K562 (cell line): ENCODE measurements at regions not wholly inside any gene's neighbourhood (a gene's known extent, or its start where the extent isn't known, plus 50 kb on each side); places are given as distances from the start of the nearest gene placed in this dataset.

Source experiments
- ATAC-seq: fragments of 200-7000 bp; cut with Tn5 transposase; 3 replicates; pipeline ENCODE4 v1.9.1; 2020; ENCODE audit warnings: moderate library complexity
- BruUV-seq: library from RNA; stranded (reverse); fragments of 400-500 nt; replicated peaks from 2 replicates; lab custom pipeline; 2021; lab: Mats Ljungman, UMichigan
- CTCF ChIA-PET: fragments of 300-600 bp; formaldehyde crosslinking; extraction: SDS; loops from one replicate; lab custom pipeline; 2021; ENCODE audit warnings: low intra/inter-chr PET ratio; lab: Yijun Ruan, JAX
- POLR2A ChIA-PET: fragments of 300-600, 350-650 bp; sonication (Branson Sonifier 250); formaldehyde crosslinking; extraction: SDS; loops from one replicate; lab custom pipeline; 2021; ENCODE audit warnings: antibody characterized with exemption, inconsistent platforms; lab: Yijun Ruan, JAX
- DNase-seq, 4 experiments: peaks; one replicate each; pipeline versions ENCODE4 v3.0.0 to v3.0.0-alpha.2; 2011 to 2018; ENCODE audit warnings: low spot score in 3 of 4, mixed read lengths in 3 of 4; ENCODE audit errors: extremely low read depth in 1 of 4
- FAIRE-seq: peaks from 2 replicates; lab custom pipeline; 2011; peaks lifted over from hg19 to GRCh38; lab: Jason Lieb, UNC
- H2AFZ ChIP-seq: 2 replicates; pipeline ENCODE4 v1.6.0; 2011; ENCODE audit warnings: low read depth, low read length, control low read depth, inconsistent platforms
- H3K27ac ChIP-seq: fragments of 200-600 bp; 3 replicates; pipeline ENCODE4 v1.8.0; 2011; ENCODE audit warnings: low read depth, mild to moderate bottlenecking, control low read depth, inconsistent platforms, low read length, moderate library complexity, mixed read lengths; ENCODE audit errors: extremely low read depth
- H3K27me3 ChIP-seq, 2 experiments: fragments of 300-600 bp in 1 of 2; 2 replicates in 1 of 2; 3 replicates in 1 of 2; pipeline versions ENCODE4 v1.6.0 to v1.8.0; 2011; ENCODE audit warnings: inconsistent platforms in 2 of 2, low read length in 2 of 2, mild to moderate bottlenecking in 1 of 2, mixed read lengths in 1 of 2, moderate library complexity in 1 of 2; ENCODE audit not compliant: control insufficient read depth in 2 of 2, insufficient read depth in 2 of 2
- H3K36me3 ChIP-seq: fragments of 300-600 bp; 3 replicates; pipeline ENCODE4 v1.8.0; 2011; ENCODE audit warnings: mild to moderate bottlenecking, low read length, inconsistent platforms; ENCODE audit not compliant: control insufficient read depth, insufficient read depth
- H3K4me1 ChIP-seq, 2 experiments: fragments of 200-600 bp in 1 of 2; replicated peaks in 1 of 2; 2 replicates in 1 of 2; 3 replicates in 1 of 2; pipeline versions ENCODE4 v1.5.1 to v1.8.0; 2011; ENCODE audit warnings: inconsistent platforms in 2 of 2, low read length in 2 of 2, mild to moderate bottlenecking in 1 of 2, mixed read lengths in 1 of 2, moderate library complexity in 1 of 2; ENCODE audit not compliant: control insufficient read depth in 2 of 2, insufficient read depth in 2 of 2
- H3K4me2 ChIP-seq: 2 replicates; pipeline ENCODE4 v1.6.1; 2011; ENCODE audit warnings: low read length, control low read depth, inconsistent platforms, mixed read lengths; ENCODE audit not compliant: insufficient read depth
- H3K4me3 ChIP-seq: fragments of 200-600 bp; sonication (generic), shearing (Covaris generic); 2 replicates; pipeline ENCODE4 v1.5.1; 2016; ENCODE audit warnings: control low read depth, inconsistent platforms
- H3K79me2 ChIP-seq: fragments of 200-600 bp; 3 replicates; pipeline ENCODE4 v1.8.0; 2011; ENCODE audit warnings: low read length, inconsistent platforms; ENCODE audit not compliant: control insufficient read depth, insufficient read depth
- H3K9ac ChIP-seq, 2 experiments: 2 replicates each; pipeline versions ENCODE4 v1.6.0 to v1.6.1; 2011; ENCODE audit warnings: low read depth in 2 of 2, low read length in 2 of 2, control low read depth in 1 of 2, inconsistent platforms in 1 of 2, mild to moderate bottlenecking in 1 of 2, mixed read lengths in 1 of 2; ENCODE audit not compliant: insufficient read depth in 1 of 2
- H3K9me1 ChIP-seq: one replicate; pipeline ENCODE4 v1.6.0; 2011; ENCODE audit warnings: inconsistent platforms, mild to moderate bottlenecking, low read length, moderate library complexity; ENCODE audit not compliant: control insufficient read depth, insufficient read depth
- H3K9me3 ChIP-seq: replicated peaks from 2 replicates; pipeline ENCODE4 v1.5.1; 2011; ENCODE audit warnings: low read depth, low read length, inconsistent platforms; ENCODE audit not compliant: control insufficient read depth, insufficient read depth
- H4K20me1 ChIP-seq: replicated peaks from 2 replicates; pipeline ENCODE4 v1.6.1; 2011; ENCODE audit warnings: low read length, inconsistent platforms, mixed read lengths; ENCODE audit not compliant: control insufficient read depth, insufficient read depth
- CBX8 ChIP-seq: fragments of 200-600 bp; sonication (generic); IDR thresholded peaks from 2 replicates; pipeline ENCODE4 v1.6.1; 2012; ENCODE audit warnings: borderline replicate concordance, mixed run types, low read depth, mild to moderate bottlenecking, moderate library complexity, mixed read lengths, low read length, control low read depth, inconsistent platforms; ENCODE audit not compliant: poor library complexity, severe bottlenecking; ENCODE audit errors: extremely low read depth
- CCNT2 ChIP-seq: IDR thresholded peaks from 2 replicates; pipeline ENCODE4 v1.6.1; 2011; ENCODE audit warnings: borderline replicate concordance, low read depth, mild to moderate bottlenecking, moderate library complexity, mixed read lengths, low read length; ENCODE audit not compliant: insufficient read length; ENCODE audit errors: extremely low read depth
- DACH1 ChIP-seq: fragments of 450-650 bp; IDR thresholded peaks from 2 replicates; pipeline ENCODE4 v1.6.1; 2018; ENCODE audit not compliant: partially characterized antibody
- HNRNPK ChIP-seq: fragments of 200-400 bp; formaldehyde crosslinking; IDR thresholded peaks from one replicate; pipeline ENCODE4 v1.6.1; 2018; ENCODE audit warnings: mild to moderate bottlenecking, low read depth, low read length; ENCODE audit not compliant: poor library complexity, severe bottlenecking
- RBM25 ChIP-seq: fragments of 200-400 bp; formaldehyde crosslinking; IDR thresholded peaks from 2 replicates; pipeline ENCODE4 v1.6.1; 2018; ENCODE audit warnings: low read length, low read depth, moderate library complexity; ENCODE audit not compliant: severe bottlenecking
- SETDB1 ChIP-seq: IDR thresholded peaks from one replicate; pipeline ENCODE4 v1.6.1; 2012; ENCODE audit warnings: low read length, control low read depth, inconsistent platforms
- SRF ChIP-seq, 2 experiments: fragments of 250-450, 450-650 bp in 1 of 2; sonication (Bioruptor Pico) in 1 of 2; sonication (generic) in 1 of 2; formaldehyde crosslinking; IDR thresholded peaks; 2 replicates each; pipeline versions ENCODE4 v1.5.0 to v1.5.1; 2020 to 2022; ENCODE audit warnings: mild to moderate bottlenecking in 1 of 2, missing genetic modification reagents in 1 of 2
- U2AF1 ChIP-seq: fragments of 200-400 bp; formaldehyde crosslinking; optimal IDR thresholded peaks from 2 replicates; pipeline ENCODE3; 2017; ENCODE audit warnings: mild to moderate bottlenecking, low read depth, low read length, moderate library complexity
- ZKSCAN1 ChIP-seq: fragments of 150-350 bp; IDR thresholded peaks from 2 replicates; pipeline ENCODE4 v1.6.1; 2016; ENCODE audit warnings: low read depth, low read length
- WGBS: fragments of 100-300 bp; shearing (Covaris generic); methylation state at CpG from one replicate; pipeline ENCODE4 v1.1.6; 2016; ENCODE audit warnings: low coverage, mixed read lengths; ENCODE audit not compliant: insufficient coverage; ENCODE audit errors: missing lambda C conversion rate; 5-methylcytosine and 5-hydroxymethylcytosine counted together
- in situ Hi-C: fragments of 300-500 bp; cut with MboI; formaldehyde crosslinking; loops from 4 replicates; pipeline ENCODE4 v1.15.0; 2018; ENCODE audit warnings: inconsistent platforms, mixed read lengths
- intact Hi-C: fragments of 100-400 bp; cut with micrococcal nuclease; formaldehyde crosslinking; loops from 2 replicates; pipeline ENCODE4 v1.14.2; 2022
- TF ChIP-seq, protein P1 (sequence below): fragments of 250-450 bp; sonication (Bioruptor Pico); IDR thresholded peaks from 2 replicates; pipeline ENCODE4 v1.5.1; 2021; ENCODE audit warnings: mild to moderate bottlenecking
- TF ChIP-seq, protein P2 (sequence below): fragments of 250-450 bp; sonication (Bioruptor Pico); IDR thresholded peaks from 2 replicates; pipeline ENCODE4 v1.8.0; 2022; ENCODE audit warnings: moderate library complexity, mild to moderate bottlenecking, inconsistent platforms

DNA sequence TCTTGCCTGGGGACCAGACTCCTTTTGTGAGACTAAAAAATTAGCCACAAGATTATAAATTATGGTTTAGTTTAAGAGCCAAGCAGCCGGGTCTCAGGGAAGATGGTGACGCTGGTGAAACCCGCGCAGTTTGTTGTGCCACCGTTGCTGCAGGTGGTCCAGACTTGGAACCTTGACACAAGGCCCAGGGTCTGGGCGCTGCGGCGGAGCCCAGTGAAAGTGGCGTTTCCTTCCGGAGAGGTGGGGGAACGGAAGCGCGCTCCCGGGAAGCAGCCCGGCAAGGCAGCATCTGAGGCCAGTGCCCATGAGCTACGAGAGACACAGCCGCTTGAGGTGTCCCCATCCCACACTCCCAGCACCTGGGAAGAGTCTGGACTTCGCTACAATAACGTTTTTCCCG, 131.6 kb downstream of the SKIDA1 start:
- no peak overlapping the region for H3K4me3 ChIP-seq
- DNase-seq (no peak), ATAC-seq (no peak), FAIRE-seq (no peak)
- in situ Hi-C loops (no loop called here), intact Hi-C loops (no loop called here)
- 38% methylated on average over 17 of the region's 20 CpGs for whole genome bisulfite sequencing
- H4K20me1 ChIP-seq: no peaks in the 10 kb centered on the region
- peak overlapping the region in 1 of 2 experiments; percentile 17; a peak in 1 of 4 replicates for H3K9ac ChIP-seq
- H3K36me3 ChIP-seq: no peaks in the 10 kb centered on the region
- H3K4me2 ChIP-seq: peak overlapping the region; percentile 25; the same call in 1 of the 2 replicates
- ChIA-PET CTCF (no interaction called here), POLR2A (no interaction called here)
- 0 out of 2 replicates have a peak overlapping the region, but pooled peaks have one; percentile 32 for H2AFZ ChIP-seq
- BruUV-seq: no TSS peak
- TF ChIP-seq, protein P1, sequence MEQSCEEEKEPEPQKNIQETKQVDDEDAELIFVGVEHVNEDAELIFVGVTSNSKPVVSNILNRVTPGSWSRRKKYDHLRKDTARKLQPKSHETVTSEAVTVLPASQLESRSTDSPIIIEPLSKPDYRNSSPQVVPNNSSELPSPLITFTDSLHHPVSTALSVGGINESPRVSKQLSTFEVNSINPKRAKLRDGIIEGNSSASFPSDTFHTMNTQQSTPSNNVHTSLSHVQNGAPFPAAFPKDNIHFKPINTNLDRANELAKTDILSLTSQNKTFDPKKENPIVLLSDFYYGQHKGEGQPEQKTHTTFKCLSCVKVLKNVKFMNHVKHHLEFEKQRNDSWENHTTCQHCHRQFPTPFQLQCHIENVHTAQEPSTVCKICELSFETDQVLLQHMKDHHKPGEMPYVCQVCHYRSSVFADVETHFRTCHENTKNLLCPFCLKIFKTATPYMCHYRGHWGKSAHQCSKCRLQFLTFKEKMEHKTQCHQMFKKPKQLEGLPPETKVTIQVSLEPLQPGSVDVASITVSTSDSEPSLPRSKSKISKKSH (CRISPR knock-in tag): no peak
- TF ChIP-seq SETDB1: no peak
- no peak for TF ChIP-seq DACH1
- TF ChIP-seq CBX8: no peak
- TF ChIP-seq SRF (CRISPR knock-in tag; IDR thresholded peaks at IDR 0.05): no peak
- no peak for TF ChIP-seq CCNT2
- TF ChIP-seq U2AF1: no peak
- TF ChIP-seq RBM25: no peak
- TF ChIP-seq, protein P2, sequence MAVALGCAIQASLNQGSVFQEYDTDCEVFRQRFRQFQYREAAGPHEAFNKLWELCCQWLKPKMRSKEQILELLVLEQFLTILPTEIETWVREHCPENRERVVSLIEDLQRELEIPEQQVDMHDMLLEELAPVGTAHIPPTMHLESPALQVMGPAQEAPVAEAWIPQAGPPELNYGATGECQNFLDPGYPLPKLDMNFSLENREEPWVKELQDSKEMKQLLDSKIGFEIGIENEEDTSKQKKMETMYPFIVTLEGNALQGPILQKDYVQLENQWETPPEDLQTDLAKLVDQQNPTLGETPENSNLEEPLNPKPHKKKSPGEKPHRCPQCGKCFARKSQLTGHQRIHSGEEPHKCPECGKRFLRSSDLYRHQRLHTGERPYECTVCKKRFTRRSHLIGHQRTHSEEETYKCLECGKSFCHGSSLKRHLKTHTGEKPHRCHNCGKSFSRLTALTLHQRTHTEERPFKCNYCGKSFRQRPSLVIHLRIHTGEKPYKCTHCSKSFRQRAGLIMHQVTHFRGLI (CRISPR knock-in tag): no peak
- no peak for TF ChIP-seq ZKSCAN1
- no peak for TF ChIP-seq HNRNPK
- peaks cover 0 to 4% of the 10 kb centered on the region in 2 experiments; a peak in 1 of 5 replicates for H3K4me1 ChIP-seq
- H3K79me2 ChIP-seq: no peaks in the 10 kb centered on the region
- H3K9me1 ChIP-seq: no peaks in the 10 kb centered on the region
- no peaks in the 10 kb centered on the region for H3K9me3 ChIP-seq
- no peak overlapping the region for H3K27ac ChIP-seq
- H3K27me3 ChIP-seq: peaks cover 2 to 20% of the 10 kb centered on the region in 2 experiments; a peak in 4 of 5 replicates
